BE2C (cell line): ENCODE measurements at regions not wholly inside any gene's neighbourhood (a gene's known extent, or its start where the extent isn't known, plus 50 kb on each side); places are given as distances from the start of the nearest gene placed in this dataset.

Source experiments
- DNase-seq: peaks from one replicate; pipeline ENCODE4 v3.0.0-alpha.2; 2020
- H3K27me3 ChIP-seq: fragments of 250-450 bp; sonication (Bioruptor Pico); 2 replicates; pipeline ENCODE4 v1.5.1; 2020; ENCODE audit warnings: mild to moderate bottlenecking
- H3K36me3 ChIP-seq: fragments of 250-450 bp; sonication (Bioruptor Pico); 2 replicates; pipeline ENCODE4 v1.5.1; 2020; ENCODE audit warnings: mild to moderate bottlenecking
- H3K4me1 ChIP-seq: fragments of 250-450 bp; sonication (Bioruptor Pico); 2 replicates; pipeline ENCODE4 v1.5.1; 2020
- H3K4me3 ChIP-seq: 2 replicates; pipeline ENCODE4 v1.5.1; 2011; ENCODE audit warnings: low read depth, low read length
- H3K9me3 ChIP-seq: fragments of 250-450 bp; sonication (Bioruptor Pico); 2 replicates; pipeline ENCODE4 v1.5.1; 2020
- CTCF ChIP-seq: IDR thresholded peaks from 2 replicates; pipeline ENCODE4 v1.5.1; 2012; ENCODE audit warnings: mild to moderate bottlenecking, low read depth, low read length

- H3K4me3 ChIP-seq = no peak overlapping the region
- no peaks in the 10 kb centered on the region for H3K9me3 ChIP-seq
- H3K27me3 ChIP-seq = no peaks in the 10 kb centered on the region
- no peaks in the 10 kb centered on the region for H3K4me1 ChIP-seq
- TF ChIP-seq CTCF = no peak
- no peaks in the 10 kb centered on the region for H3K36me3 ChIP-seq
- DNase-seq = no peak
These were observed 268.0 kb downstream of the LRFN2 start for GRCh38 chr6:40319124-40319523.

- TF ChIP-seq CTCF = no peak
- no peak overlapping the region for H3K4me3 ChIP-seq
- no peaks in the 10 kb centered on the region for H3K9me3 ChIP-seq
- H3K4me1 ChIP-seq = no peaks in the 10 kb centered on the region
- no peaks in the 10 kb centered on the region for H3K27me3 ChIP-seq
- H3K36me3 ChIP-seq = no peaks in the 10 kb centered on the region
- DNase-seq = no peak
These were observed 272.1 kb downstream of the LRFN2 start for GRCh38 chr6:40315060-40315459.

- DNase-seq = no peak
- H3K9me3 ChIP-seq = no peaks in the 10 kb centered on the region
- no peaks in the 10 kb centered on the region for H3K27me3 ChIP-seq
- H3K4me1 ChIP-seq = no peaks in the 10 kb centered on the region
- H3K36me3 ChIP-seq = no peaks in the 10 kb centered on the region
- no peak overlapping the region for H3K4me3 ChIP-seq
- no peak for TF ChIP-seq CTCF
These were observed 273.6 kb downstream of the LRFN2 start for GRCh38 chr6:40313582-40313981.

- Histone ChIP-seq H3K9me3 (no peaks in the 10 kb centered on the region), H3K36me3 (no peaks in the 10 kb centered on the region), H3K4me1 (no peaks in the 10 kb centered on the region), H3K27me3 (no peaks in the 10 kb centered on the region), H3K4me3 (no peak overlapping the region)
- TF ChIP-seq CTCF = no peak
- DNase-seq = no peak
These were observed 274.8 kb downstream of the LRFN2 start for GRCh38 chr6:40312213-40313015.

- H3K4me1 ChIP-seq = peaks cover 2% of the 10 kb centered on the region; the same call in 1 of the 2 replicates
- TF ChIP-seq CTCF = peak; percentile 97
- no peaks in the 10 kb centered on the region for H3K36me3 ChIP-seq
- no peaks in the 10 kb centered on the region for H3K9me3 ChIP-seq
- H3K27me3 ChIP-seq = no peaks in the 10 kb centered on the region
- H3K4me3 ChIP-seq = no peak overlapping the region
- peak; percentile 84 for DNase-seq
These were observed 278.4 kb downstream of the LRFN2 start for GRCh38 chr6:40308533-40309306.

- no peak for TF ChIP-seq CTCF
- Histone ChIP-seq H3K9me3 (no peaks in the 10 kb centered on the region), H3K4me1 (peaks cover 4% of the 10 kb centered on the region; the same call in 1 of the 2 replicates), H3K27me3 (no peaks in the 10 kb centered on the region), H3K4me3 (no peak overlapping the region), H3K36me3 (no peaks in the 10 kb centered on the region)
- no peak for DNase-seq
These were observed 279.5 kb downstream of the LRFN2 start for GRCh38 chr6:40307712-40308111.
